Uterus (tissue), 3 donors: ENCODE measurements at regions not wholly inside any gene's neighbourhood (a gene's known extent, or its start where the extent isn't known, plus 50 kb on each side); places are given as distances from the start of the nearest gene placed in this dataset.
A peak's percentile ranks its signal among the peaks of the same experiment; 100 is the strongest.
"Not testable (repeated sequence)": the region's sequence is repeated elsewhere in the genome, so short reads cannot be mapped to it uniquely, and the experiment has no call there.

Source experiments
- DNase-seq, 2 donors: peaks; one replicate each; pipeline ENCODE4 v3.0.0-alpha.2; 2019 to 2020
- H3K27ac ChIP-seq, 2 donors: fragments of 200-600 bp; sonication (generic); 1 replicate in 1 of 2; 2 replicates in 1 of 2; pipeline ENCODE4 v1.5.1; 2016 to 2018
- H3K27me3 ChIP-seq, 2 donors: fragments of 200-600 bp; sonication (generic); one replicate each; pipeline ENCODE4 v1.5.1; 2018 to 2019; ENCODE audit warnings: control low read depth in 1 of 2
- H3K36me3 ChIP-seq, 2 donors: fragments of 200-600 bp; sonication (generic); one replicate each; pipeline ENCODE4 v1.5.1; 2019; ENCODE audit warnings: control low read depth in 1 of 2
- H3K4me1 ChIP-seq, 2 donors: fragments of 200-600 bp; sonication (generic); one replicate each; pipeline ENCODE4 v1.5.1; 2018 to 2019; ENCODE audit warnings: control low read depth in 1 of 2
- H3K4me3 ChIP-seq, 2 donors: fragments of 200-600 bp; sonication (generic); 1 replicate in 1 of 2; 2 replicates in 1 of 2; pipeline ENCODE4 v1.5.1; 2018 to 2019; ENCODE audit warnings: mild to moderate bottlenecking in 1 of 2
- H3K9me3 ChIP-seq, 2 donors: fragments of 200-600 bp; sonication (generic); one replicate each; pipeline ENCODE4 v1.5.1; 2019; ENCODE audit warnings: control low read depth in 1 of 2
- CTCF ChIP-seq, 4 experiments: fragments of 200-600 bp in 2 of 4; fragments of 450-650 bp in 2 of 4; sonication (generic) in 2 of 4; IDR thresholded peaks; one replicate each; pipeline ENCODE4 v1.5.1; 2016 to 2019; ENCODE audit warnings: antibody characterized with exemption in 4 of 4, mild to moderate bottlenecking in 2 of 4, moderate library complexity in 1 of 4
- POLR2A ChIP-seq, 2 donors: fragments of 450-650 bp; IDR thresholded peaks; one replicate each; pipeline ENCODE4 v1.6.1; 2016; ENCODE audit warnings: antibody characterized with exemption in 2 of 2, mild to moderate bottlenecking in 1 of 2, moderate library complexity in 1 of 2
- intact Hi-C: fragments of 100-400 bp; cut with DNase I; formaldehyde crosslinking; loops from one replicate; pipeline ENCODE4 v1.15.1; 2023; ENCODE audit warnings: low total_unique reads
- donor health status: DM: yes; HTN: yes; CAD: no.

- H3K4me3 ChIP-seq = no peak overlapping the region
- no peaks in the 10 kb centered on the region for H3K36me3 ChIP-seq
- intact Hi-C loops = no loop called here
- H3K4me1 ChIP-seq = no peaks in the 10 kb centered on the region
- TF ChIP-seq CTCF (IDR thresholded peaks at IDR 0.05) (no peak), POLR2A (IDR thresholded peaks at IDR 0.05) (no peak)
- DNase-seq = no peak
- no peaks in the 10 kb centered on the region for H3K9me3 ChIP-seq
- no peaks in the 10 kb centered on the region for H3K27me3 ChIP-seq
- no peak overlapping the region for H3K27ac ChIP-seq
Observed at GRCh38 chr4:79661196-79661595, 253.2 kb upstream of the GK2 start.

- DNase-seq, H3K27ac ChIP-seq, H3K4me3 ChIP-seq, H3K27me3 ChIP-seq, H3K4me1 ChIP-seq, H3K9me3 ChIP-seq, intact Hi-C loops, H3K36me3 ChIP-seq: not testable (repeated sequence)
Observed at GRCh38 chr4:79659308-79659870, 251.4 kb upstream of the GK2 start.

- Histone ChIP-seq H3K36me3 (no peaks in the 10 kb centered on the region), H3K9me3 (no peaks in the 10 kb centered on the region), H3K4me3 (no peak overlapping the region), H3K27me3 (no peaks in the 10 kb centered on the region), H3K4me1 (no peaks in the 10 kb centered on the region), H3K27ac (no peak overlapping the region)
- no peak for DNase-seq
- TF ChIP-seq POLR2A (IDR thresholded peaks at IDR 0.05) (no peak), CTCF (IDR thresholded peaks at IDR 0.05) (no peak)
- intact Hi-C loops = no loop called here
Observed at GRCh38 chr4:79657379-79657778, 249.4 kb upstream of the GK2 start.

GRCh38 chr4:79653871-79654270, 245.8 kb upstream of the GK2 start:
- Histone ChIP-seq H3K27me3 (no peaks in the 10 kb centered on the region), H3K4me3 (no peak overlapping the region), H3K9me3 (no peaks in the 10 kb centered on the region), H3K4me1 (no peaks in the 10 kb centered on the region), H3K27ac (no peak overlapping the region), H3K36me3 (no peaks in the 10 kb centered on the region)
- TF ChIP-seq POLR2A (IDR thresholded peaks at IDR 0.05) (no peak), CTCF (IDR thresholded peaks at IDR 0.05) (no peak)
- no peak for DNase-seq
- intact Hi-C loops = no loop called here

GRCh38 chr4:79652738-79653137, 244.7 kb upstream of the GK2 start:
- H3K9me3 ChIP-seq = no peaks in the 10 kb centered on the region
- TF ChIP-seq CTCF (IDR thresholded peaks at IDR 0.05) = no peak

GRCh38 chr4:79652232-79652631, 244.2 kb upstream of the GK2 start:
- no peak overlapping the region for H3K4me3 ChIP-seq
- TF ChIP-seq CTCF (IDR thresholded peaks at IDR 0.05) (no peak), POLR2A (IDR thresholded peaks at IDR 0.05) (no peak)
- H3K27ac ChIP-seq = peak overlapping the region in 1 of 2 donors; percentile 59
- DNase-seq = no peak
- H3K36me3 ChIP-seq = no peaks in the 10 kb centered on the region
- H3K27me3 ChIP-seq = no peaks in the 10 kb centered on the region
- intact Hi-C loops = no loop called here
- H3K4me1 ChIP-seq = no peaks in the 10 kb centered on the region
- H3K9me3 ChIP-seq = no peaks in the 10 kb centered on the region

More at GRCh38 chr4:79652738-79653137, 244.7 kb upstream of the GK2 start:
- peak overlapping the region in 1 of 2 donors; percentile 59 for H3K27ac ChIP-seq
- intact Hi-C loops = no loop called here
- no peaks in the 10 kb centered on the region for H3K4me1 ChIP-seq
- no peaks in the 10 kb centered on the region for H3K36me3 ChIP-seq
- no peak for DNase-seq
- H3K4me3 ChIP-seq = no peak overlapping the region
- H3K27me3 ChIP-seq = no peaks in the 10 kb centered on the region
